Keratinocyte (primary cell): ENCODE measurements at regions not wholly inside any gene's neighbourhood (a gene's known extent, or its start where the extent isn't known, plus 50 kb on each side); places are given as distances from the start of the nearest gene placed in this dataset.

ENCODE experiments used
- DNase-seq: peaks from one replicate; pipeline ENCODE4 v3.0.0-alpha.2; 2011; ENCODE audit warnings: low read depth, missing footprints, low spot score
- FAIRE-seq: peaks from 2 replicates; lab custom pipeline; 2011; peaks lifted over from hg19 to GRCh38; lab: Jason Lieb, UNC
- H2AFZ ChIP-seq: 2 replicates; pipeline ENCODE4 v1.6.0; 2012; ENCODE audit warnings: low read length, control low read depth, inconsistent platforms; ENCODE audit not compliant: control insufficient read depth
- H3K27ac ChIP-seq: 2 replicates; pipeline ENCODE4 v1.5.1; 2011; ENCODE audit warnings: low read length; ENCODE audit not compliant: control insufficient read depth, insufficient read depth
- H3K27me3 ChIP-seq: 3 replicates; pipeline ENCODE4 v1.6.0; 2011; ENCODE audit warnings: low read length; ENCODE audit not compliant: control insufficient read depth, insufficient read depth; ENCODE audit errors: extremely low read depth
- H3K36me3 ChIP-seq, 2 experiments: 2 replicates in 1 of 2; 3 replicates in 1 of 2; pipeline ENCODE4 v1.5.1; 2011; ENCODE audit warnings: low read length in 2 of 2, mild to moderate bottlenecking in 1 of 2; ENCODE audit not compliant: control insufficient read depth in 2 of 2, insufficient read depth in 2 of 2; ENCODE audit errors: extremely low read depth in 1 of 2
- H3K4me1 ChIP-seq: 3 replicates; pipeline ENCODE4 v1.5.1; 2011; ENCODE audit warnings: low read length; ENCODE audit not compliant: control insufficient read depth, insufficient read depth; ENCODE audit errors: extremely low read depth
- H3K4me2 ChIP-seq: 3 replicates; pipeline ENCODE4 v1.6.0; 2011; ENCODE audit warnings: low read depth, low read length; ENCODE audit not compliant: control insufficient read depth, insufficient read depth; ENCODE audit errors: extremely low read depth
- H3K4me3 ChIP-seq, 3 experiments: fragments of 200-600 bp in 1 of 3; sonication (generic) in 1 of 3; 2 replicates in 2 of 3; 3 replicates in 1 of 3; pipeline ENCODE4 v1.5.1; 2011 to 2016; ENCODE audit warnings: low read length in 3 of 3, mild to moderate bottlenecking in 3 of 3, control low read depth in 2 of 3, inconsistent platforms in 1 of 3, low read depth in 1 of 3, mixed read lengths in 1 of 3, mixed run types in 1 of 3, moderate library complexity in 1 of 3; ENCODE audit not compliant: control insufficient read depth in 2 of 3, insufficient read depth in 2 of 3; ENCODE audit errors: extremely low read depth in 1 of 3
- H3K79me2 ChIP-seq: 2 replicates; pipeline ENCODE4 v1.6.0; 2012; ENCODE audit warnings: low read length; ENCODE audit not compliant: control insufficient read depth, insufficient read depth
- H3K9ac ChIP-seq: 3 replicates; pipeline ENCODE4 v1.6.0; 2011; ENCODE audit warnings: low read length; ENCODE audit not compliant: control insufficient read depth, insufficient read depth; ENCODE audit errors: extremely low read depth
- H3K9me1 ChIP-seq: 3 replicates; pipeline ENCODE4 v1.6.0; 2011; ENCODE audit warnings: low read length; ENCODE audit not compliant: control insufficient read depth, insufficient read depth; ENCODE audit errors: extremely low read depth
- H3K9me3 ChIP-seq: 2 replicates; pipeline ENCODE4 v1.5.1; 2012; ENCODE audit warnings: low read depth, low read length; ENCODE audit not compliant: control insufficient read depth
- H4K20me1 ChIP-seq: 3 replicates; pipeline ENCODE4 v1.6.0; 2011; ENCODE audit warnings: low read length; ENCODE audit not compliant: control insufficient read depth, insufficient read depth; ENCODE audit errors: extremely low read depth
- EZH2 ChIP-seq: IDR thresholded peaks from one replicate; pipeline ENCODE4 v1.6.1; 2012; ENCODE audit warnings: inconsistent platforms, mild to moderate bottlenecking, low read length, moderate library complexity
- dilution Hi-C: fragments of 300-500 bp; cut with MboI; formaldehyde crosslinking; loops from one replicate; pipeline ENCODE4 v1.7.0; 2020; ENCODE audit warnings: low sequenced_read_pairs; ENCODE audit not compliant: extremely low pct_ligation_motif_present
- TF ChIP-seq, protein P1 (sequence below), 3 experiments: IDR thresholded peaks in 1 of 3; conservative IDR thresholded peaks in 1 of 3; optimal IDR thresholded peaks in 1 of 3; 2 replicates in 2 of 3; 3 replicates in 1 of 3; pipeline versions ENCODE3 to v1.5.1; 2011; ENCODE audit warnings: low read length in 3 of 3, mild to moderate bottlenecking in 3 of 3, moderate library complexity in 2 of 3, control low read depth in 1 of 3, inconsistent platforms in 1 of 3; ENCODE audit not compliant: insufficient read depth in 2 of 3; ENCODE audit errors: extremely low read depth in 1 of 3

DNA sequence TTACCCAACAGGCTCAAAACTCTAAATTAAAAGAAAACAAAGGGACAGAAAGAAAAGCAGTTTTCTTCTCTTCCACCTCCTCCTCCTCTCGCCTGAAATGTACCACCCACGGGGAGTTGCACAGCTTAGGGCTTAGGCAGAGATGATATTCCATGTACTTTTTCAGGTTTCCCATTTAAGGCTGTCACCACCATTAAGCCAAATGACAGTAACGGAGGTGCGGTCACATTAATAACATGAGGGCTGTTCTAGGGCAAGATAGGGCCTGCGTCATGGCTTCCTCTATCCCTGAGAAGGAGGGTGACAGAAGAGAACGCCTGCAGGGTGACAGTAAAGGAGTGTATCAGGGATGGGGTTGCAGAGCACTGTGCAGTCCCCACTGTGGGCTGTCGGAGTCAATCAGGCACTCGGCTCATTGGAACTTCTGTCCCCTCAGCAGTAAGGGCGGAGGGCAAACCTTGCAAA, 51.7 kb upstream of the TJP1 start:
- Histone ChIP-seq H3K27me3 (no peaks in the 10 kb centered on the region), H4K20me1 (no peaks in the 10 kb centered on the region), H3K4me2 (no peak overlapping the region), H3K9me3 (no peaks in the 10 kb centered on the region), H2AFZ (no peak overlapping the region), H3K79me2 (no peaks in the 10 kb centered on the region), H3K9ac (no peak overlapping the region), H3K4me3 (no peak overlapping the region), H3K9me1 (no peaks in the 10 kb centered on the region), H3K4me1 (peaks cover 3% of the 10 kb centered on the region), H3K27ac (no peak overlapping the region), H3K36me3 (no peaks in the 10 kb centered on the region)
- FAIRE-seq (no peak), DNase-seq (no peak)
- dilution Hi-C loops: no loop called here
- TF ChIP-seq, protein P1, sequence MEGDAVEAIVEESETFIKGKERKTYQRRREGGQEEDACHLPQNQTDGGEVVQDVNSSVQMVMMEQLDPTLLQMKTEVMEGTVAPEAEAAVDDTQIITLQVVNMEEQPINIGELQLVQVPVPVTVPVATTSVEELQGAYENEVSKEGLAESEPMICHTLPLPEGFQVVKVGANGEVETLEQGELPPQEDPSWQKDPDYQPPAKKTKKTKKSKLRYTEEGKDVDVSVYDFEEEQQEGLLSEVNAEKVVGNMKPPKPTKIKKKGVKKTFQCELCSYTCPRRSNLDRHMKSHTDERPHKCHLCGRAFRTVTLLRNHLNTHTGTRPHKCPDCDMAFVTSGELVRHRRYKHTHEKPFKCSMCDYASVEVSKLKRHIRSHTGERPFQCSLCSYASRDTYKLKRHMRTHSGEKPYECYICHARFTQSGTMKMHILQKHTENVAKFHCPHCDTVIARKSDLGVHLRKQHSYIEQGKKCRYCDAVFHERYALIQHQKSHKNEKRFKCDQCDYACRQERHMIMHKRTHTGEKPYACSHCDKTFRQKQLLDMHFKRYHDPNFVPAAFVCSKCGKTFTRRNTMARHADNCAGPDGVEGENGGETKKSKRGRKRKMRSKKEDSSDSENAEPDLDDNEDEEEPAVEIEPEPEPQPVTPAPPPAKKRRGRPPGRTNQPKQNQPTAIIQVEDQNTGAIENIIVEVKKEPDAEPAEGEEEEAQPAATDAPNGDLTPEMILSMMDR (optimal IDR thresholded peaks at IDR 0.05 in 1 of 3, IDR thresholded peaks at IDR 0.05 in 1 of 3, conservative IDR thresholded peaks at IDR 0.05 in 1 of 3; ENCODE audit: extremely low read depth in 1 of 3, insufficient read depth in 2 of 3, low read length in 3 of 3): no peak
- TF ChIP-seq EZH2: no peak

DNA sequence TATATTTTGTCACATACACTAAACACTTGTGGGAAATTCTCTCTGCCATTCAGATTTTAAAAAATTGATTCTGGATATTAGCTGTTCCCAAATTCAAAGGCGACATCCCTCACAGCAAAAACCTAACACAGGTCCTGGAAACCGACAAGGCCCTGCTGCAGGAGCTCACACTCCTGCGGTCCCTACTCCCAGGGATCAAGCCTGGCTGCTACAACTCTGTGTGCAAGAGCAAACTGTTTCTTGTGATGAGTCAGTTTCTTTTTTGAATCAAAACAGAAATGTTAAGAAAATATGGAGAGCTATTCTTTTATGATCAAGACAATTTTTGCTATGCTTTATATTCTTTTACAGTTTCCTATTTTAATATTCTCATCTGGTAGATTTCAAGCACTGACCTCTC, 51.0 kb upstream of the TJP1 start:
- Histone ChIP-seq H2AFZ (no peak overlapping the region), H4K20me1 (no peaks in the 10 kb centered on the region), H3K36me3 (no peaks in the 10 kb centered on the region), H3K79me2 (no peaks in the 10 kb centered on the region), H3K4me1 (peaks cover 3% of the 10 kb centered on the region), H3K4me3 (no peak overlapping the region), H3K27ac (no peak overlapping the region), H3K9me1 (no peaks in the 10 kb centered on the region), H3K27me3 (no peaks in the 10 kb centered on the region), H3K4me2 (no peak overlapping the region), H3K9me3 (no peaks in the 10 kb centered on the region), H3K9ac (no peak overlapping the region)
- DNase-seq: no peak
- no peak for FAIRE-seq
- dilution Hi-C loops: no loop called here
- TF ChIP-seq, protein P1 (optimal IDR thresholded peaks at IDR 0.05 in 1 of 3, IDR thresholded peaks at IDR 0.05 in 1 of 3, conservative IDR thresholded peaks at IDR 0.05 in 1 of 3; ENCODE audit: extremely low read depth in 1 of 3, insufficient read depth in 2 of 3, low read length in 3 of 3): no peak
- no peak for TF ChIP-seq EZH2
